ENCODE measurements at regions not wholly inside any gene's neighbourhood (a gene's known extent, or its start where the extent isn't known, plus 50 kb on each side); places are given as distances from the start of the nearest gene placed in this dataset.
A peak's percentile ranks its signal among the peaks of the same experiment; 100 is the strongest.

DNA sequence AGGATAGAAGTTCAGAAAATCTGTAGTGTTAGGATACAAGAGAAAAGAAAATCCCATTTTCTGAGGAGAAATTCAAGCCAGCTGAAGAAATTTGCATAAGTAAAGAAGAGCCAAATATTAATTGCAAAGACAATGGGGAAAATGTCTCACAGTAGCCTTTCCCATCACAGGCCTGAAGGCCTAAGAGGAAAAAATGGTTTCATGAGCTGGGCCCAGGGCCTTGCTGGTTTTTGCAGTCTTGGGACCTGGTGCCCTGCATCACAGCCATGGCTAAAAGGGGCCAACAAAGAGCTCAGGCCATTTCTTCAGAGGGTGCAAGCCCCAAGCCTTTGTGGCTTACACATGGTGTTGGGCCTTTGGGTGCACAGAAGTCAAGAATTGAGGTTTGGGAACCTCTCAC, 413.6 kb upstream of the CYRIA start:
- no peak for DNase-seq (ENCODE audit: low spot score)

DNA sequence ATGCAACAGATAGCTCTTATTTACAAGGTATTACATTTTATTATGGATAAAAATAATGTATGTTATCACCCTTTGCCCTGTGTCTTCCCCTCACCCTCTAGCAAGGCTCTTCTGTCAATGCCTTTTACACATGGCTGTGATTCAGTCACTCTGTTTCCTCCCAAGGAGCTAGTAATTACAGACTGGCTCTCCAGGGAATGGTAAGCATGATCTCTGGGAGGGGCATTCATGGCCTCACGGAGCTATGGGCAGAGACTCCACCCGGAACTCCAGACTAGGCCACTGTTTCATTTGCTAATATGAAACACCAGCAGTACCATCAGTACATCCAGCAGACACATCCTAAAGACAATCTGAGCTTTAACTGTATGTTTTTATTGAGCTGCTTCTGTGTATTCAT, 410.9 kb upstream of the CYRIA start:
- peak; percentile 32 for DNase-seq (ENCODE audit: low spot score)

DNA sequence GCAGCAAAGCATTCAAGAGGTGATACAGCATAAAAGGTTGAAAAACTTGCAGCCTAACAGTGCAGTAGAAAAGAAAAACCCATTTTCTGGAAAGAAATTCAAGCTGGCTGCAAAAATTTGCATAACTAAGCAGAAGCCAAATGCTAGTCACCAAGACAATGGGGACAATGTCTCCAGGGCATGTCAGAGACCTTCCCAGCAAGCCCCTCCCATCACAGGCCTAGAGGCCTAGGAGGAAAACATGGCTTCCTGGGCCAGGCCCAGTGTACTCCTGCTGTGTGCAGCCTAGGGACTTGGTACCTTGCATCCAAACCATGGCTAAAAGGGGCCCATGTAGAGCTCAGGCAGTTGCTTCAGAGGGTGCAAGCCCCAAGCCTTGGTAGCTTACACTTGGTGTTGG, 405.1 kb upstream of the CYRIA start:
- no peak for DNase-seq (ENCODE audit: low spot score)

DNA sequence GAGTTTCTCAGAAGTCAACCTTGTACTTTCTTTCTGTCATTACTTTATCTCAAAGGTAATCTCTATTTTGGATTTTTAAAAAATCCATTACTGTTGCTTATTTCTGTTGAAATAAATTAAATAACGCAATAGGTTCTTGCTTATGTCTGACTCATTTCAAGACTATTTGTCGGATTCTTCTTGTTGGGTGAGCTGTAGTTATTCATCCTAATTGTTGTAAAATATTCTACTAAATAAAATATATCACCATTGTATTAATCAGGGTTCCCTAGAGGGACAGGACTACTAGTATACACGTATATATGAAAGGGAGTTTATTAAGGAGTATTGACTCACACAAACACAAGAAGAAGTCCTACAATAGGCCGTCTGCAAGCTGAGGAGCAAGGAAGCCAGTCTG, 403.9 kb upstream of the CYRIA start:
- no peak for DNase-seq (ENCODE audit: low spot score)

DNA sequence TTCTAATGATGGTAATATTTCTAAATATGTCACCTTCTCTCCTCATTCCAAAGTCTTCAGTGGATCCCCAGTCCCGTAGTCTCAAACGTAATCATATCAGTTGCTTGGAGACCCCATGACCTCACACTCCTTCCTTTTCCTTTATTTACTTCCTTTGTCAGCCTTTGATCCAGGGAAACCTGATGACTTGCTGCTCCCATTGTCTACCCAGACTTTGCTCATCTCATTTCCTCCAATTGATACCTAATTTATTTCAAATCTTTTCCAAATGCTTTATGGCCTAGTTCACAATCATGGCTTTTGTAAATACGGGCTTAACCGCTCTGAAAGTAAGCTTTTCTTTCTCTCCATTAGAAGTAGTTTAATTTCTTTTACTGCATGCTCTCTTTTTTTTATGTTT, 402.4 kb upstream of the CYRIA start:
- DNase-seq (ENCODE audit: low spot score) = no peak

DNA sequence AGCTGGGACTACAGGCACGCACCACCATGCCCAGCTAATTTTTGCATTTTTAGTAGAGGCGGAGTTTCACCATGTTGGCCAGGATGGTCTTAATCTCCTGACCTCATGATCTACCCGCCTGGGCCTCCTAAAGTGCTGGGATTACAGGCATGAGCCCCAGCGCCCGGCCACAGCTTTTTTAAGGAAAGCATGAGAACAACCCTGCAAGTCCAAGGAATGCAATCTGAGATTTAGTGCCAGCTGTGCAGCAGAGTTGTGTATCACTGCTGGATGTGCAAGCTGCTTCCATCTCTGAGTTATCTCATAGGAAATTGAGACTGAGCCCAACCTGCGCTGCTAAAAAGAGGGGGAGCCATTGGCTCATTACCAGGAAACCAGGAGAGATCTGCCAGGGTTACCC, 399.9 kb upstream of the CYRIA start:
- no peak for DNase-seq (ENCODE audit: low spot score)

DNA sequence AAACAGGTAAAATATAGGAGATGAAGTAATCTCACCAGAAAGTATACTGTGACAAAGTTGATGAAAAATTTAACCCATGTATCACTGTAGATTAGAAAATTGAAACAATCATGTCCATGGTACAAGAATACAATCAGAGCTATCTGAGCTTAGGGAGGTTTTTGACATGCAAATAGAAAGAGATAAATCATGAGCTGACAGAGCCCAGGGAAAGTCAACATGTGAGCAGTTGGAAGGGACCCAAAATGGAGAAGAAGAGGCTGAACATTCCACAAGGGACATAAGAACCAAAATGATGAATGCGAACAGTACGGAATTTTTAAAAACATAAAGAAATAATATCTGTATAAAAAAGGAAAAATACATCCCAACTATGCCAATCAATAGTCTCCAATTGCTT, 395.4 kb upstream of the CYRIA start:
- no peak for DNase-seq (ENCODE audit: low spot score)

DNA sequence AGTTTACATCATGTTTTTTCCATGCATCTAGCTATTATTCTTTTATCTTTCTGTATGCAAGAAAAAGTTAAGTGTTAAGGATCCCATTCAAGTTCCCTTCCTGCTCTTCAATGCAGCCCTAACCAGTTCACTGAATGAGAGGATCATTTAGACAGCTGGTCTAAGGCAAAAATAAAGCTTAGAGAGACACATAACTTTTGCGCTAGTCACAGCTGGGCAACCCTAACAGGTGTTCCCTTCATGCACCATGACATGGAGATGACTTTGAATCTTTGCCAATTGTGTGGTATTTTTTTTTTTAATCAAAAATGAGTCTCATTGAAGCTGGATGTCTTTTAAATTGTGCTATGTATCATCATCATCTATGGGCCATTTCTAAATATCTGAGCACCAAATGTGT, 393.8 kb upstream of the CYRIA start:
- no peak for DNase-seq (ENCODE audit: low spot score)

DNA sequence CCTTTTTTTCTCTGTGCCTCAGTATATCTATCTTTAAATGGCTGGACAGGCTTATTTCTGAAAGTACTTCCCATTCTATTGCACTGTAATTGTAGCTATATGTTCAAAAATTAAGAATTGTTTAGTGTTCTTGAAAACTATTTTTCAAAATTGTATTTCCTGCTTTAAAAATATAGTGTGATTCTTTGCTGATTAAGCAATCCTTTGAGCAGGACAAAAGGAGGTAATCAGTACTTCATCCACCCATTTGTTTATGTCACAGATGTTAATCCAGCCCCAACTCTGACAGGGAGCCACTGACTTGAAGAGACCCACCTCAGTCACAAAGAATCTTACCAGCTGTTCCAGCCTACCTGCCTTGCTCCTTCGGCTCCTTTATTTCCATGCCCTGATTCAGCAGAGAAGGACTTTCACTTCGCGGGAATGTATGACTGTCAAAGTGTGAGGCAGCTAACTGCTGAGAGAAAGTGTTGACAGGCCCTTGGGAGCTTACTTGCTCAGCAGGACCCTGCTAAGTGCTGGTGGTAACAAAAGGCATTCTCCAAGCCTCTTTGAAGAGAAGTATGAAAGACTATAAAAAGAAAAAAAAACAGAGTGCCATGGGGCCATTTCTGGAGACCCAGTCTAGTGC, 393.3 kb upstream of the CYRIA start:
- DNase-seq (ENCODE audit: low spot score) = no peak

DNA sequence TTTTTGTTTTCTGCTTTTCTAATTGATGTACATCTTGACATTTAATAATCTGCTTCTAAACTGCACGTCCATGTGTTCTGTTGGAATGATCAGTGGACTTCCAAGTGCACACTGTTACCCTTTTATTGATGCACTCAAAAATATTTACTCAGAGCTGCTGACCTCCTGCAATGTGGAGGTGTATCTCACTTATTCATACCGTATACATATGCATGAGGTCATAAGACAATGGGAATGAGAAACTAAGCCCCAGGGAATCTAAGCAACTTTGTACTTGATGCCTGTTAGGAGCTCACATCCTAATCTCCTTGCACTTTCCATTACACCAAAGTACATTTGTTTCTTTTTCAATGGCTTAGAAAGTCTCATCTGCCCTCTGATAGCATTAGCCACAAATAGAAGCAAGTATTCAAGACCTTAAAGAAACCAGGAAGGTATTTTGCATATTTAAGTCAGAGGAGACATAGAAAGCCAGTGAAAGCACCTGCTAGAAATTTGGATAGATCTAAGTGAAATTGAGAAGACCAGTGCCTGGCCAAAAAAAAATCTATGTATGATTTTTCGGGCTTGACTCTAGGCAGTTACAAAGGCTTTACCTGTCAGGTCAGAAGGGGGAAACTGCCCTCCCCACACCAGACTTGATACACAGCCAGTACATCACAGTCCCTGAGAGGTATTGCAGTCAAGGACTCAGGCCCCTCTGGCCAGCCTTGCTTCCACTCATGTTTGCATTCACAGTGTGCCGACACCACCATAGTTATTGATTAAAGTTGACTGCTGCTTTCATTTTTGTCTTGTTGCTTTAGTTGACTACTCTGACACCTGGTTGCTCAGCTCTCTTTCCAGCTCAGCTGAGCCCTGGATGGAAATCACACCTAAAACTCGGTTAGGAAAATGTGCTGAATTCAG, 391.7 kb upstream of the CYRIA start:
- no peak for DNase-seq (ENCODE audit: low spot score)

DNA sequence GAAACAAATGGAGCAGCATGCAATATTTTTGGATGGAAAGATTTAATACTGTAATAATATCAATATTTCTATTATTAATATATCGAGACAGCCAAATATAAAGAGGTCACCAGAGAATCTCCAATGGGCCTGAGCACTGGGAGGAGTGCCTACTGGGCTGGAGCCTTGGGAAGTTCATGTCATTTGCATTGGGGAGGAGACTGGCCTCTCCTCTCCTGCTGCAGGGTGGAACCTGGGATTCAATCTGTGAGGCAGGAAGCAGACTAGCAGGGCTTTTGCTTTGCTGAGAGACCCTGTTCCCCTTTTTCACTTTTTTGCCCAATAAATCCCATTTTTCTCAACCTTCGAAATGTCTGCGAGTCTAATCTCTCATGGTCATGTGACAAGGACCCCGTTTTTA, 390.6 kb upstream of the CYRIA start:
- no peak for DNase-seq (ENCODE audit: low spot score)

DNA sequence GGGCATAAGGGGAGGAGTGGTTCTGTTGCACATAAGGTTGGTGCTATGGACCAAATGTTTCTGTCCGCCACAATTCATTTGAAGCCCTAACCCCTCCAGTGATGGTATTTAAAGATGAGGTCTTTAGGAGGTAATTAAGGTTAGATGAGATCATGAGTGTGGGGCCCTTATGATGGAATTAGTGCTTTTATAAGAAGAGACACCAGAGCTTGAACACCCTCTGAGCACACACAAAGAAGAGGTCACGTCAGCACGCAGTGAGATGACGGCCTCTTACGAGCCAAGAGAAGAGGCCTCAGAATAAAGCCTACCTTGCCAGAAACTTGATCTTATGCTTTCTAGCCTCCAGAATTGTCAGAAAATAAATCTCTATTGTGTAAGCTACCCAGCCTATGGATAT, 386.4 kb upstream of the CYRIA start:
- DNase-seq (ENCODE audit: low spot score) = no peak

DNA sequence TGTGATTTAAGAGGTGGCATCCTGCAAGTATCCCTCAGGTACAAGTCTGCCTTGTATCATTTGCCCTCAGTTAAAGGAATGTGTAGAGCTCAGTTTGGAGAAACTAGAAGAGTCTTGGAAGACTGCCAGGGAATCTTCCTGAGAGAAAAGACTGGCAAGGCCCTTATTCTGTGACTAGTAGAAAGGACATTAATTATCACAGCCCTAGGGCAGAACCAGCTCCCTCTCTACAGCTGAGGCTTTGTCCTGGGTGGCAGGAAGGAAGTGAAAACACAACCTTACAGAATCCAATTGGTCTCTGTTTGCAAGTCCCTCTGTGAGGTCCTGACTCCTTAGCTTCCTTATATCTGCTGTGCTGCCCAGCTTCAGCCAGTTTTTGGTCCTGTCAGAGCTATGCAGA, 385.9 kb upstream of the CYRIA start:
- DNase-seq (ENCODE audit: low spot score) = peak; percentile 25

DNA sequence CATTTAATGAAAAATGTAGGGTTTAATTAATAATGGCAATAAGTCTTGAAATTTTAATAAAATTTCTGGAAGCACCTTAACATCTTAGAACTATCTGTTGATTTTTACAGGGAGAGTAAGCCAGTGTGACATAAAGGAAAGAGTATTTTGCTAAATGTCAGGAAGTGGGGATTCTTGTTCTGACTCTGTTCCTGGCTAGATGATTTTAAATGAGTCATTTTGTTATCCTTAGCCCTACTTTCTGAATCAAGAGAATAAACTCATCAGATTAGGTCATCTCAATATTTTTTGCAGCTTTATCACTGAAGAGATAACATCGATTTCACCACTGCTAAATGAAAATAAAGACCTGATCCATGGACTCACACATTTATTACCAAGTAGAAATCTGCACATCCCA, 377.5 kb upstream of the CYRIA start:
- DNase-seq (ENCODE audit: low spot score) = peak; percentile 48

DNA sequence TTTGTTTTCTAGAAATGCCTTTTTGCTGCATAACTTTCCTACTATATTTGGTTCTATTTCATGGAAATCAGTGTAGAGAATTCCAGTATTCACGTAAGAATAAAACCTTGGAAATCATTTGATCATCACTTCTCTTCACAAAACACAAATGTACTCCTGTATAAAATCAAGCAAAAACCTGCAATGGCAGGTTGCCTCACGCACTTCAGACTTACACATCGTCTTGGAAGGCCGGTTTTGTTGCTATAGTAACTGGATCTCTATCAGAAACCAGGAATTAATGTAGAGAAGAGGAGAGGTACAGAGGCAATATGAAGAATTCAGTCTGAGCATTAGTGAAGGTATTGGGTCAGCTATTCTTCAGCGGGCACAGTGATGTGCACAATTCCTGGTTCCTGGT, 370.7 kb upstream of the CYRIA start:
- no peak for DNase-seq (ENCODE audit: low spot score)

DNA sequence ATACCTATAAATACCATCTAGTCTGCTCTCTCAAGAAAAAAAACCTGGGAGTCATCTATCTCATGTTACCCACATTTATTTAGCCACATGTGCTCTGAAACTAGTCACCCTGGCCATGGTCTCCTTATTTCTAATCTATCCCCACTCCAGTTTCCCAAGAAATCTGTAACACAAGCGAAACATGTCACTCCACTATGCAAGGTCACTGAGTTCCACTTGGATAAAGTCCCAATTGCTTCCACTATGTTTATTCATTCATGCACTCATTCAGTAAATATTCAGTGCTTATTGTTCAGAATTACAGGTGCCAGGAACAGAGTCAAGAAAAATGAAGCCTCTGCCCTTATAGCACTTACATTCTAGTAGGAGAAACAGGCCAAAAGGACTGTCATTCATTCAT, 369.4 kb upstream of the CYRIA start:
- DNase-seq (ENCODE audit: low spot score) = no peak

DNA sequence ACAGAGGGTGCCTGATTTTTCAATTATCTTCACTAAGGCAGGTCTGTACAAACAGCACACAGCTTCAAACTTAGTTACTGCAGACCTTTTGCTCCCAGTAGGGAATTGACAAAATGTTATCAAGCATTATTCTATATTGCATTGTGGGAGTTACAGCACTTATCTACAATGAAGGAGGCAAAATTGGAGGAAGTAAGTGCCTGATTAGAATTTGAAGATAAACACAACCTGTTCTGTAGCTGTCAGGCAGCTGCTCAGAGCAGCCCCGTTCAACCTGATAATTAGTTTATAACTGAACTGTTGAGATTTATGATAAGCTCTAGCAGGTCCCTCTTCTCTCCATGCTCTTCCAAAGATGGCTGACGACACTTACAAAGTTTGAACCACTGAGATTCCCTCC, 364.4 kb upstream of the CYRIA start:
- DNase-seq (ENCODE audit: low spot score) = no peak

DNA sequence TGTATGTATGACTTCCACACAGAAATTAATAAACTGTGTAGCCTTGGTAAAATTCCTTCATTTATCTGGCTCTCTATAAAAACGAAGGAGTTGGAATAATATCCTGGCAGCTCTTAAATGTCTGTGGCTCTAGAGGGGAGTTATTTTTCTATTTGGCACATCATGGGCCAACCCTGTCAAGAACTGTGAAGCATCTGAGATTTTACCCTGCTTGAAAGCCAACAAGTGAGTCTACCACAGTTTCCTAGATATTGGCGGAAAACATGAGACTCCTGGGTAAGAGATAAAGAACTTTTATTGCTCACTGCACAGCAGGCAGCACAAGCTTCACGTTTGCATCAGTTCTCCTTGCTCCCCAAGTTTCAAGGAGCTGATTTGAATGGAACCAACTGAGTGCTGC, 346.7 kb upstream of the CYRIA start:
- DNase-seq (ENCODE audit: low spot score) = no peak

DNA sequence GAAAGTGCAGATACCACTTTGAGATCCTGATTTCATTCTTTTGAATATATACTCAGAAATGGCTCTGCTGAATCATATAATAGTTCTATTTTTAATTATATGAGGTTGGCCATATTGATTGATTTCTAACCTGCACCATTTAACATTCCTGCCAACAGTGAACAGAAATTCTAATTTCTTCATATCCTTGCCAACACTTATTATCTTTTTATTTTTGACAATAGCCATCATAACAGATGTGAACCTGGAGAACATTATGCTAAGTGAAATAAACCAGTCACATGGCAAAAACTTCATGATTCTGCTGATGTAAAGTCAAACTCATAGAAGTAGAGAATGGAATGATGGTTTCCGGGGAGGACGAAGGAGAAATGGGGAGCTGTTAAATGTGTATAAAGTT, 344.5 kb upstream of the CYRIA start:
- DNase-seq (ENCODE audit: low spot score) = no peak

DNA sequence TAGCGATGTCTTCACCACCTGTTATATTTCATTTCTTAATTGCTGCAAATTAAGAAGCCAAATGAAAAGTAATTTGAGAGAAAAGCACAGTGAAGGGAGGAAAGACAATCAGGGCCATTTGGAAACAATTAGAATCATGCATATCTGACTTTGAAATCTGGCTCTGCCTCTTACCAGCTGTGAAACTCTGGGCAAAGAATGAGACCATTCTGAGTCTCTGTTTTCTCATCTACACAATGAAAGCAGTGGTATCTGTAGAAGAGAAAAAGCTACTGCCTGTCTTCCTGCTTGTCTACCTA, 334.5 kb upstream of the CYRIA start:
- no peak for DNase-seq (ENCODE audit: low spot score)

DNA sequence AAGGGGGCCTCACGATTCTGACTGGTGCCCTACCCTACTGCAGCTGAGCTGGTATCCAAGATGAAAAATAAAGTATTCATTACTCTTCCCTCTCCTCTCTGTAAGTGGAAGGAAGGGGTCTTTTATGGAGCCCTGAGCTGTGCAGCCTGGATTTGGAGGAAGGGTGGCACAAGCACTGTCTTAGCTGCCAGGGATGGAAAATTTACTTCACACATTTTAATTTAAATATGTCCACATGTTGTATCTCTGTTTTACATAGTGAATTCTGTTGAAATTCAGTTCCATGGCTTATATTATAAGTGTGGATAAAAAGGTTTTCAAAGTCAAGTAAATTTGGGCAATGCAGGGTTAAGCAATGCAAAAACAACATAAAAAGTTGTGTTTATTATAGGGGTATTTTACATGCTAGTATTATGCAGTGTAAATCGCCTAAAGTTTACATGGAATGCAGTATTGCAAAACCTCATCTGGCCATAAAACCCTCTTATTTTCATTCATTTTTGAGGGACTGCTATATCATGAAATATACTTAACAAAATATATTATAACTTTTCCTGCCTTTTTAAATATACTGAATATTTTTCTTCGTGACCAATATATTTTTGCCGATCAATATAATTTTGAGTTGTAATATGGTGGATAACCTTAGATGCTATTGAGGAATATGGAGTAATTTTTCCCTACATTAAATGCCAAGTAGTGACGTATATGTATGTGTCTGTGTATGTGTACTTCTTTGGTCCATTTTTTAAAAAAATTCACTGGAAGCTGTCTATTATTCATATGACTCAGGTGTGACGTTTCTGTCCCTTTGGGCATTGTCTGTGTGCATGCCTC, 333.9 kb upstream of the CYRIA start:
- DNase-seq (ENCODE audit: low spot score) = no peak

DNA sequence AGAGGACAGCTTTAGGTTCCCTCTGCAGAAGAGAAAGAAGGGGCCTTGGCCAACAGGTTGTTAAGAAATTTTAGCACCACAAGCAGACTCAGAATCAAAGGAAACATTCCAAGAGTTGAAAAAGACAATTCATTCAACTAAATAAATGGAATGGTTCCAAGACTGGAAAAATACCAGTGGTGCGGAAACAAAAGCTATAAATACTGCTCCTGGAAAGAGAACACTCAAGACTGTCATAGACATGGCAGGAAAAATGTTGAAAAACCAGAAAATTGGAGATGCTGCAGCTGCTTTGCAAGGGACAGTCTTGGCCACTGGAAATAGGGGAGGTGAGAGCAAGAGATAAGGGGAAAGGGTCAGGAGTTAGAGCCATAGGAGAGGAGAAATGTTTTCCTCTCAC, 312.7 kb upstream of the CYRIA start:
- DNase-seq (ENCODE audit: low spot score) = peak; percentile 1

DNA sequence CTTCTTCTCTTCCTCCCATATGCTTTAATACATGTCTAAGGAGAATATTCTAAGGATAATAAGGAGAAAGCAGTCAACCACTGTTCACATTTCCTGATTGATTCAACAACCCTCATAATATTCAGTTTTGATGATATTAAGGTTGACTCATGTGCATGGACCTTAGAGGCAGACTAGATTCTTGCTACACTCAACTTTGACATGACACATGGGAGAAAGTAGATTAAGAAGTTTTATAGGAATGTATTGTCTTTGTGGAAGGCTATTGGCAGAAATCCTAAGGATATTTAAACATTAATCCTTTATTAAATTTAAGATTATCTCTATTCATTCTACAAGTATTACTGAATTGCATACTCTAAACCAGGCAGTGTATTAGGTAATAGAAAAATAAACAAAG, 309.1 kb upstream of the CYRIA start:
- no peak for DNase-seq (ENCODE audit: low spot score)
